Activated T-helper 2 cell treated with anti-CD3 and anti-CD28 coated beads, Interferon-gamma antibody, Interleukin-2, Interleukin-4, amounts not matched to agents 10 μg/mL and 5 μg/mL and 100 μg/mL, durations not matched to agents 14 hours and 24 hours and 36 hours (primary cell): ENCODE measurements at regions not wholly inside any gene's neighbourhood (a gene's known extent, or its start where the extent isn't known, plus 50 kb on each side); places are given as distances from the start of the nearest gene placed in this dataset.

ENCODE experiments used
- DNase-seq: peaks from one replicate; pipeline ENCODE4 v3.0.0; 2021; ENCODE audit warnings: low spot score
- H3K27ac Mint-ChIP-seq: one replicate; pipeline ENCODE4 v1.8.0; 2021; ENCODE audit warnings: mixed read lengths
- H3K27me3 Mint-ChIP-seq: one replicate; pipeline ENCODE4 v1.8.0; 2021; ENCODE audit warnings: low read depth, mixed read lengths
- H3K36me3 Mint-ChIP-seq: one replicate; pipeline ENCODE4 v1.8.0; 2021; ENCODE audit warnings: low read depth, mixed read lengths
- H3K4me1 Mint-ChIP-seq: one replicate; pipeline ENCODE4 v1.8.0; 2021; ENCODE audit warnings: low read depth, mixed read lengths
- H3K4me3 Mint-ChIP-seq: one replicate; pipeline ENCODE4 v1.8.0; 2021; ENCODE audit warnings: low read depth, mild to moderate bottlenecking, moderate library complexity, mixed read lengths
- H3K9me3 Mint-ChIP-seq: one replicate; pipeline ENCODE4 v1.8.0; 2021; ENCODE audit warnings: mixed read lengths
- intact Hi-C: fragments of 100-400 bp; cut with micrococcal nuclease; formaldehyde crosslinking; loops from one replicate; pipeline ENCODE4 v1.15.1; 2023

- peaks cover 24% of the 10 kb centered on the region for H3K27me3 Mint-ChIP-seq
- H3K4me3 Mint-ChIP-seq = no peak overlapping the region
- intact Hi-C loops = no loop called here
- H3K9me3 Mint-ChIP-seq = no peaks in the 10 kb centered on the region
- H3K36me3 Mint-ChIP-seq = no peaks in the 10 kb centered on the region
- no peak overlapping the region for H3K27ac Mint-ChIP-seq
- H3K4me1 Mint-ChIP-seq = no peaks in the 10 kb centered on the region
- no peak for DNase-seq
These were observed 86.2 kb upstream of the SCEL start for GRCh38 chr13:77449265-77449664.

- DNase-seq = no peak
- Mint-ChIP-seq H3K27ac (no peak overlapping the region), H3K4me1 (no peaks in the 10 kb centered on the region), H3K27me3 (peaks cover 21% of the 10 kb centered on the region), H3K4me3 (no peak overlapping the region), H3K36me3 (no peaks in the 10 kb centered on the region), H3K9me3 (no peaks in the 10 kb centered on the region)
- intact Hi-C loops = no loop called here
These were observed 86.8 kb upstream of the SCEL start for GRCh38 chr13:77448689-77449088.

GRCh38 chr13:77443511-77443910 is 92.0 kb upstream of the SCEL start:
- Mint-ChIP-seq H3K4me3 (no peak overlapping the region), H3K27me3 (peaks cover 34% of the 10 kb centered on the region), H3K4me1 (no peaks in the 10 kb centered on the region), H3K36me3 (no peaks in the 10 kb centered on the region), H3K9me3 (peaks cover 1% of the 10 kb centered on the region), H3K27ac (no peak overlapping the region)
- no peak for DNase-seq
- intact Hi-C loops = no loop called here

GRCh38 chr13:77437267-77437666 is 98.2 kb upstream of the SCEL start:
- intact Hi-C loops = no loop called here
- no peak for DNase-seq
- Mint-ChIP-seq H3K27me3 (peaks cover 18% of the 10 kb centered on the region), H3K4me3 (no peak overlapping the region), H3K27ac (no peak overlapping the region), H3K4me1 (no peaks in the 10 kb centered on the region), H3K36me3 (no peaks in the 10 kb centered on the region), H3K9me3 (peaks cover 4% of the 10 kb centered on the region)

GRCh38 chr13:77434289-77434688 is 101.2 kb upstream of the SCEL start:
- Mint-ChIP-seq H3K4me1 (peaks cover 9% of the 10 kb centered on the region), H3K4me3 (no peak overlapping the region), H3K27ac (no peak overlapping the region), H3K36me3 (no peaks in the 10 kb centered on the region), H3K9me3 (peaks cover 4% of the 10 kb centered on the region), H3K27me3 (peaks cover 7% of the 10 kb centered on the region)
- DNase-seq = no peak
- intact Hi-C loops = no loop called here

- H3K9me3 Mint-ChIP-seq = no peaks in the 10 kb centered on the region
- DNase-seq = no peak
- H3K27me3 Mint-ChIP-seq = peaks cover 9% of the 10 kb centered on the region
- intact Hi-C loops = no loop called here
- no peaks in the 10 kb centered on the region for H3K36me3 Mint-ChIP-seq
- no peak overlapping the region for H3K4me3 Mint-ChIP-seq
- peaks cover 13% of the 10 kb centered on the region for H3K4me1 Mint-ChIP-seq
- no peak overlapping the region for H3K27ac Mint-ChIP-seq
These were observed 104.1 kb upstream of the SCEL start for GRCh38 chr13:77431449-77431848.

- Mint-ChIP-seq H3K27ac (no peak overlapping the region), H3K27me3 (peaks cover 9% of the 10 kb centered on the region), H3K9me3 (no peaks in the 10 kb centered on the region), H3K4me1 (peaks cover 13% of the 10 kb centered on the region), H3K36me3 (no peaks in the 10 kb centered on the region), H3K4me3 (no peak overlapping the region)
- no peak for DNase-seq
- intact Hi-C loops = no loop called here
These were observed 103.6 kb upstream of the MYCBP2 start for GRCh38 chr13:77430377-77430951.

GRCh38 chr13:77429320-77430142 is 102.6 kb upstream of the MYCBP2 start:
- H3K27ac Mint-ChIP-seq = peak overlapping the region; percentile 60
- intact Hi-C loops = loop anchor here (1.0 kb wide), 2 partner anchors 40 to 100 kb away; no protein-coding TSS in a partner anchor
- no peak for DNase-seq
- H3K4me1 Mint-ChIP-seq = peaks cover 13% of the 10 kb centered on the region
- H3K36me3 Mint-ChIP-seq = no peaks in the 10 kb centered on the region
- H3K27me3 Mint-ChIP-seq = peaks cover 7% of the 10 kb centered on the region
- H3K9me3 Mint-ChIP-seq = no peaks in the 10 kb centered on the region
- H3K4me3 Mint-ChIP-seq = no peak overlapping the region

- intact Hi-C loops = no loop called here
These were observed 98.8 kb upstream of the MYCBP2 start for GRCh38 chr13:77425705-77426104.

GRCh38 chr13:77423296-77423695 is 96.4 kb upstream of the MYCBP2 start:
- Mint-ChIP-seq H3K27me3 (peaks cover 9% of the 10 kb centered on the region), H3K4me3 (no peak overlapping the region), H3K36me3 (no peaks in the 10 kb centered on the region), H3K4me1 (no peaks in the 10 kb centered on the region), H3K9me3 (no peaks in the 10 kb centered on the region), H3K27ac (no peak overlapping the region)
- no peak for DNase-seq
- intact Hi-C loops = no loop called here

More at GRCh38 chr13:77425705-77426104, 98.8 kb upstream of the MYCBP2 start:
- no peak for DNase-seq
- H3K36me3 Mint-ChIP-seq = no peaks in the 10 kb centered on the region
- H3K27ac Mint-ChIP-seq = no peak overlapping the region
- H3K27me3 Mint-ChIP-seq = peaks cover 3% of the 10 kb centered on the region
- H3K4me3 Mint-ChIP-seq = no peak overlapping the region
- peaks cover 10% of the 10 kb centered on the region for H3K4me1 Mint-ChIP-seq
- no peaks in the 10 kb centered on the region for H3K9me3 Mint-ChIP-seq

GRCh38 chr13:77422724-77423123 is 95.8 kb upstream of the MYCBP2 start:
- intact Hi-C loops = no loop called here
- Mint-ChIP-seq H3K27me3 (peaks cover 9% of the 10 kb centered on the region), H3K4me3 (no peak overlapping the region), H3K9me3 (no peaks in the 10 kb centered on the region), H3K4me1 (no peaks in the 10 kb centered on the region), H3K27ac (no peak overlapping the region), H3K36me3 (no peaks in the 10 kb centered on the region)
- DNase-seq = no peak

GRCh38 chr13:77417897-77418296 is 91.0 kb upstream of the MYCBP2 start:
- DNase-seq = no peak
- H3K4me1 Mint-ChIP-seq = no peaks in the 10 kb centered on the region
- no peak overlapping the region for H3K4me3 Mint-ChIP-seq
- H3K27me3 Mint-ChIP-seq = peaks cover 11% of the 10 kb centered on the region
- no peaks in the 10 kb centered on the region for H3K36me3 Mint-ChIP-seq
- H3K9me3 Mint-ChIP-seq = no peaks in the 10 kb centered on the region
- no peak overlapping the region for H3K27ac Mint-ChIP-seq
- intact Hi-C loops = no loop called here

GRCh38 chr13:77416666-77417212 is 89.8 kb upstream of the MYCBP2 start:
- no peaks in the 10 kb centered on the region for H3K9me3 Mint-ChIP-seq
- no peak for DNase-seq
- intact Hi-C loops = no loop called here
- H3K36me3 Mint-ChIP-seq = no peaks in the 10 kb centered on the region
- peaks cover 11% of the 10 kb centered on the region for H3K27me3 Mint-ChIP-seq
- no peak overlapping the region for H3K4me3 Mint-ChIP-seq
- no peak overlapping the region for H3K27ac Mint-ChIP-seq
- H3K4me1 Mint-ChIP-seq = no peaks in the 10 kb centered on the region
